NCI-H1417 (cell line): ENCODE measurements at regions not wholly inside any gene's neighbourhood (a gene's known extent, or its start where the extent isn't known, plus 50 kb on each side); places are given as distances from the start of the nearest gene placed in this dataset.
"Not testable (repeated sequence)": the region's sequence is repeated elsewhere in the genome, so short reads cannot be mapped to it uniquely, and the experiment has no call there.

Source experiments
- DNase-seq, 3 experiments: peaks; one replicate each; lab custom pipeline; 2025; lab: John Stamatoyannopoulos, UW

GRCh38 chr1:112855152-112855828, 100.7 kb downstream of the SLC16A1 start:
- no peak for DNase-seq

- DNase-seq, result peak in 1 of 3 experiments; percentile 18
These were observed 101.5 kb downstream of the SLC16A1 start for GRCh38 chr1:112854368-112854984.

GRCh38 chr1:112853915-112854314, 102.1 kb downstream of the SLC16A1 start:
- not testable (repeated sequence) for DNase-seq

- no peak for DNase-seq
These were observed 103.1 kb downstream of the SLC16A1 start for GRCh38 chr1:112852934-112853333.

- no peak for DNase-seq
These were observed 103.7 kb downstream of the SLC16A1 start for GRCh38 chr1:112852276-112852675.

- DNase-seq, result peak in 1 of 3 experiments; percentile 57
These were observed 105.8 kb downstream of the SLC16A1 start for GRCh38 chr1:112850034-112850757.

- peak in 2 of 3 experiments; percentile 76 to 81 for DNase-seq
These were observed 106.5 kb downstream of the SLC16A1 start for GRCh38 chr1:112849425-112850033.

- no peak for DNase-seq
These were observed 114.2 kb downstream of the SLC16A1 start for GRCh38 chr1:112841825-112842224.

GRCh38 chr1:112840631-112841624, 115.1 kb downstream of the SLC16A1 start:
- peak; percentile 18 to 78 (median 67) for DNase-seq

- no peak for DNase-seq
These were observed 119.4 kb downstream of the SLC16A1 start for GRCh38 chr1:112836642-112837041.

- peak in 1 of 3 experiments; percentile 23 for DNase-seq
These were observed 118.7 kb upstream of the PPM1J start for GRCh38 chr1:112833806-112834205.

GRCh38 chr1:112832259-112832658, 117.1 kb upstream of the PPM1J start:
- not testable (repeated sequence) for DNase-seq

GRCh38 chr1:112829691-112830090, 114.6 kb upstream of the PPM1J start:
- DNase-seq, result not testable (repeated sequence)

- DNase-seq, result no peak
These were observed 113.6 kb upstream of the PPM1J start for GRCh38 chr1:112828716-112829115.

- not testable (repeated sequence) for DNase-seq
These were observed 112.3 kb upstream of the PPM1J start for GRCh38 chr1:112827391-112827790.

GRCh38 chr1:112826217-112826944, 111.2 kb upstream of the PPM1J start:
- no peak for DNase-seq

- DNase-seq, result not testable (repeated sequence)
These were observed 110.6 kb upstream of the PPM1J start for GRCh38 chr1:112825563-112826216.

GRCh38 chr1:112825075-112825474, 109.9 kb upstream of the PPM1J start:
- not testable (repeated sequence) for DNase-seq

GRCh38 chr1:112821307-112822063, 106.4 kb upstream of the PPM1J start:
- DNase-seq, result not testable (repeated sequence)
